CD4-positive, alpha-beta T cell treated with Interleukin-1 beta for 1 hour (primary cell): ENCODE measurements at regions not wholly inside any gene's neighbourhood (a gene's known extent, or its start where the extent isn't known, plus 50 kb on each side); places are given as distances from the start of the nearest gene placed in this dataset.
"Not testable (repeated sequence)": the region's sequence is repeated elsewhere in the genome, so short reads cannot be mapped to it uniquely, and the experiment has no call there.

Experiments
- DNase-seq, 2 donors: peaks; one replicate each; pipeline ENCODE4 v3.0.0-alpha.2; 2020 to 2022

DNA sequence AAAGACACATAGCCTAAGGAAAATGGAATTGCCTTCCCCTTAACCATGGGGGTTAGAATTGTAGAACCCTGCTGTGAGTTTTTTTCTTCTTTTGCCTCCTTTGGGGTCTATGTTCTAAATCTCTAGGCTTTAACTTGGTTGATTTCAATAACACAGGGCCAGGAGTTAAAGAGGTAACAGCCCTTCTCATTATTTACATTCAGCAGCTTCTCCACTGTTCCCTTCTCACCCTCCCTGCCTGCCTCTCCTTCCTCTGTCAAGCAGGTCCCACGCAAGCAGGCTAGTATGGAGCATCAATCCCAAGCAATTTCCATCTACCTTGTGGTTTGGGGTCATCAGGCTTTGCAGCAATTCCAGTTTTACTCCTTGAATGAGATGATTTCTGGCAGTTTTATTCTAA, 236.1 kb upstream of the G2E3 start:
- no peak for DNase-seq

DNA sequence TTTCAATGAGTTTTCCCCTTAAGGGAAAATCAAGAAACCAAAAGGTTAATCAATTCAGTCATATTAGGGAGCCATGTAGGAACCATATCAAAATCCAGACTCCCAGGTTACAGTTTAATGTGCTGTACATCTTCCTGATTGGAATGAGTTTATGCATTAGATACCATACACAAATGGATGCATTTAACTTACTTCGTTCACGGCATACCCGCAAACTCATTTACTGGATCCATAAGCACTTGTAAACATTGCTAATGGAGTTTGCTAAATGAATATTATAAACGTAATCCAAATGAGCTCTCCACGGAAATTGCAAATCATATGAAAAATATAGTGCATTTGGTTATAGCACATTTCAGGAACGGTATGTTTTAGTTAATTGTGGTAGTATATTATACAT, 228.9 kb upstream of the G2E3 start:
- DNase-seq = no peak

GRCh38 chr14:30330445-30330844, 228.5 kb upstream of the G2E3 start:
- DNase-seq = no peak

DNA sequence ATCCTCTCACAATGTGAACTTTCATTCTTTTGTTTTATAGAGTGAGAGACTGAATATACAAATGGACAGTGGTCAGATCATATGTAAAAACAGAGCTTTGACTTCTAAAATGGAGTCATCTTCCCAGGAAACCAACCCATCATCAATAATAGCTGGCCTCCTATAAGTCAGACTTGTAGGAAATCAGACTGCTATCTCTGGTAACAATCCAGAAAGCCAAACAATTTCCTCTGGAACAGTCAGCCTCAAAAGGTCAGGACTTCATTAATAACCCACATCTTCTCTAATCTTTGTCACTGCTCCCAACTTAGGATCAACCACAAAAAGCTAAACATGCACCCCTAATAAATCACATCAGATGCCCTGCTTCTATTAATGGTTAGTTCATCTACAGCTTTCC, 227.9 kb upstream of the G2E3 start:
- no peak for DNase-seq

GRCh38 chr14:30332374-30332773, 226.6 kb upstream of the G2E3 start:
- no peak for DNase-seq

DNA sequence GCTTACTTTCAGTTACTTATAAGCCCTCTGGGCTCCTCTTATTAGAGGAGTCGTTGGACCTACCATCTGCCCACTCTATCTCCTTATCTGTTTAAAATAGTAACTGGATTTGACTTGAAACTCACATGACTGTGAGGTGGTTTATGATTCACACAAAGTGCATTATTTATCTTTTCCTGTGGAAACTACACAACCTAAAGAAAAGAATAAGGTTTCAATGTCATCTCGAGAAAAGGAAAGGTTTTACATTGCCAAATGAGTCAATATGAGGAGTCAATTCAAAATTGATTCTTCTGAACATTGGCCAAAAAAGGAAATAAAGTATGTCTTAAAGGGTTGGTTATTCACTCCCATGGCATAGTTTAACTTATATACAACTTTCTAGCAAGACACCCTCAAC, 225.0 kb upstream of the G2E3 start:
- DNase-seq = no peak

DNA sequence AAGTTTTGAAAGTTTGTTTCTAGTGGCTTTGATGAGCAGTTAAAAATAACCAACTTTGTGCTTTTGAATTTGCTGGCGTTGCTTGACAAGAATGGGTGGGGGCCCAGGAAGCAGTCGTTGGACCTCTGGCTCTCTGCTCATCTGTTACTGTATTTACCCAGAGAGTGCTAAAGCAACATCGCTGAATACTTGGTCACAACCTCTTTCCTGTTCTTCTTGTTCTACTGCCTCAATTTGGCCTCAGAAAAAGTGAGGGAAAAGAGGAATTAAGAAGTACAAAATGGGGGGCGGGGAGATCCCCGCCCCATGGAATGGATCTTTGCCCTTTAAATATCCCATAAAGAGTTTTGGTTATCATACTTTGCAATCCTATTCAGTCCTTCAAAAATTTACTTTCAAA, 221.5 kb upstream of the G2E3 start:
- no peak for DNase-seq

- no peak for DNase-seq
These were observed 219.6 kb upstream of the G2E3 start for GRCh38 chr14:30339311-30339901.

DNA sequence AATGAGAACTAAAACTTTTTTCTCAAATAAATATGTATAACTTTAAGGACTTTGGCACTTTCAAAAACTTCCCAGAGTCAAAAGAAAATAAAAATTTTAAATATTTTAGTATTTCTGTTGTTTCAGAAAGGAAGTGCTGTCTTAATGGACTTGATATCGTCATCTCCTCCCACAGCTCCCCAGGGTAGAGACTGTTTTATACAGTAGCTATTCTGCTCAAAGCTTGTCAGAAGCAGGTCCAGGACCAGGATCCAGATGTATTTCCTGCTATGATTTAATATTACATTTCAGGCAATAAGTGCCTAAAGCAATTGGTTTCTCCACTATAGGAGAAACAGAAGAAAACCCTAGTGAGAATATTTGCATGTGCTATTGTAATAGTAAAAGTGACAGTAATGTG, 218.5 kb upstream of the G2E3 start:
- DNase-seq = no peak

- no peak for DNase-seq
These were observed 213.4 kb upstream of the G2E3 start for GRCh38 chr14:30345511-30345910.

DNA sequence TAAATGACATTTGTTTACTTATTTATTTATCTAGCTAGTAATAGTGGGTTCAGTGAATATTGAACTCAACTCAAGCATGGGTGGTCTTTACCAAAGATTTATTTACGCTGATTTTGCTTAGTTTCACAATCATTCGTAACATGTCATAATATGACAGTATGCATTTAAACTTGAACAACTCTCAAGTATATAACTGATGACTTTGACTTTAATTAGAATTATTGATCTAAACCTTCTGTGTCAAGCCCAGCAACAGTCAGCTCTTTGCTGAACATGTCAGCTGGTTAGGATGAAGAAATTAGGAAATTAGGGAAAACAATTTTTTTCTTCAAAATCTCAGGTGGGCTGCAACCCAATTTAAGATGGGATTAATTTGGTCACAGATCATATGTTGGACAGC, 210.5 kb upstream of the G2E3 start:
- DNase-seq = no peak

DNA sequence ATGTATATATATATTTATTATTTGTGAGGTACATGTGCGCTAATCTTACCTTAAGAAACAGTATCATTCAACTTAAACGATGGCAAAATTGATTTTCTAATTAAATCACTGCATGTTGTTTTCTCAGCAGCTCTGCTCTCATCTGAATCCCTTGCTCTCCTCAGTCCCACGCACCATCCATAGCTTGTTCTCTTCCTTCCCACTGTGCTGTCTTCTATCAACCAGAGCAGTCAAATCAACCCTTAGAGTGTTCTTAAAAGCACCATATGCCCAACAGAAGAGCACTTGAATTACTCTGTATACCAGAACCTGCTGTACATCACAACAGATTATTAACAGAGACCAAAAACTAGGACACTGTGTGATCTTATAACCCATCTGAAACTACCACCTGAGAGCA, 209.4 kb upstream of the G2E3 start:
- DNase-seq = no peak

- DNase-seq = no peak
These were observed 204.5 kb upstream of the G2E3 start for GRCh38 chr14:30354439-30354838.

GRCh38 chr14:30355431-30355913, 203.5 kb upstream of the G2E3 start:
- no peak for DNase-seq

DNA sequence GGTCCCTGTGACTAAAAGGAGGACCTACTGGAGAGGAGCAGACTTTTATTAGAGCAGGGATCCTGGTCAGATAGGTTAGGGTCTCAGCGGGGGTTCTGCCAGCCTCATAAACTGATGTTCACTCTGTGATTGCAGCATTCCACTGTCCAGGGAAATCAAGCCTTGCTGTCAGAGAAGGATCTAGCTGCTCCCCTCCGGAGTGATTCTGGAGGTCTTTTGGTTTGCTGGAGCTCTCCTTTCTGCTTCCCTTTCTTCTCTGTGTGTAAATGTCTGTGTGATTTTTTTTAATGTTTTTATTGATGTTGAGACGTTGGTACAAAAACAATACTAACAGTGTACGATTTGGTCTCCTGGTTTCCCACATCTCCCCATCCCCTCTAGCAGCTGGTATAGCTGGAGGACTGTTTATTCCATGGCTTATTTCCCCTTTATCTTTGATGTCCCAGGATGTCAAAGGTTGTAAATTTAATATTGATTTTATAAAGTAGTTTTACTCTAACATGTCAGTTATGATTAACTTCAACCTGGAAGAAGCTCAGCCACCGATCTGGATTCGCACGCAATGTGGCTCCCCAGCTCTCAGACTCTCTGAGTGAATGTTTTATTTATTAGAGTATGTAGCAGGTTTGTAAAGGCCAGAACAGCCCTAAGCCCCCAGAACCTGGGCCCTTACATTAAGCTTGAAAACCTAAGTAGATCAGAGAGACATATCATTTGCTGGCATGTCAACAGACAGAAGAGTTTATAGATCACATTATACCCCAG, 202.3 kb upstream of the G2E3 start:
- no peak for DNase-seq

- DNase-seq = no peak
These were observed 201.2 kb upstream of the G2E3 start for GRCh38 chr14:30357791-30358190.

DNA sequence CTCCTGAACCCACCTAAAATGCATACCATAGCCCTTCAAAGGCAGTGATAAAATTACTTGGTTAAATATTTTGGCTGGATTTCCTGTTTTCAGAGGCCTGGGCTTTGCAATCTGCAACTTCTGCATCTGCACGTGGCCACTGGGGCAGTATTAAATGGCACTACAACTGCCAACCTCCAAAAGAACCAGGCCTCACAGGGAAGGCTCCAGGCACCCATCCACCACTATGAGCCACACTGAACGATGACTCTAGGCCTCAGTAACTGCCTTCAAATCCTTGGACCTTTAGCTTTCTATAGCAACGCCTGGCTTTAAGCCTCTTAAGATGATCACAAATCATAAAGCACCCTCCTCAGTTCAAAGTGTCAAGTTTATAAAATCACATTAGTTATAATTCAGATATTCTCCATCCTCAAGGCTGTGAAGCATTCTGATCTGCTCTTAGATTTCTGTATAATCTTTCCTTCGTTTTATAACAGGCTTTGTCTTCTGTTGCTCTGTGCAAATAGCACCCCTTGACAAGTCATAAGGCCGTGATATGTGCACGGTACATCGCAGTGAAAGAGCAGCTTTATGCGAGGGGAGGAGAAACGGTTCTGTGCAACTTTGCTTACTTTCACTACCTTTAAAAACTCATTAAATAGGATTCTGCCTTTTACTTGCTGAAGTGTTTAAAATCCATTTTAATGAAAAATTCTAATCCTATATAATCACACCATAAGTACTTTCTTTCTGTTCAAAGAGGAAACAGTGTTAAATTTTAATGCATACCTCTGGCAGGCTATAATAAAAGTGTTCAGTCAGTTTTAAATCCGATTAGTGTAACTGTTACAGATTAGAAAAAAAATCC, 196.4 kb upstream of the G2E3 start:
- DNase-seq = no peak

DNA sequence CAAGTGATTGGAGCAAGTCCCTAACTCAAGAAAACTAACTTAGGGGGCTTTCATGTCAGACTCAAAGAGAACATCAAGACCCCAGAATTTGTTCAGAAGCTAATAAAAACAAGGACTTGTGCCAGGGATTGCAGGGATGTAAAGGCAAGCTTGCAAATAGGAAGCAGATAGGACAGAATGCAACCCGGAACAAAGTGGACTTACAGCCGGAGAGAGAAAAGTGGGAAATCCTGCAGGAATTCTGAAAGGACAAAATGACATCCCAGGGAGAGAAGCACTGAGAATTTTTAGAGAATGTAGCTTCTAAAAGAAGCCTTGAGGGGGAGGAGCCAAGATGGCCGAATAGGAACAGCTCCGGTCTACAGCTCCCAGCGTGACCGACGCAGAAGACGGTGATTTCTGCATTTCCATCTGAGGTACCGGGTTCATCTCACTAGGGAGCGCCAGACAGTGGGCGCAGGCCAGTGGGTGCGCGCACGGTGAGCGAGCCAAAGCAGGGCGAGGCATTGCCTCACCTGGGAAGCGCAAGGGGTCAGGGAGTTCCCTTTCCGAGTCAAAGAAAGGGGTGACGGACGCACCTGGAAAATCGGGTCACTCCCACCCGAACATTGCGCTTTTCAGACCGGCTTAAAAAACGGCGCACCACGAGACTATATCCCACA, 195.6 kb upstream of the G2E3 start:
- not testable (repeated sequence) for DNase-seq

- no peak for DNase-seq
These were observed 189.3 kb upstream of the G2E3 start for GRCh38 chr14:30369502-30370180.

DNA sequence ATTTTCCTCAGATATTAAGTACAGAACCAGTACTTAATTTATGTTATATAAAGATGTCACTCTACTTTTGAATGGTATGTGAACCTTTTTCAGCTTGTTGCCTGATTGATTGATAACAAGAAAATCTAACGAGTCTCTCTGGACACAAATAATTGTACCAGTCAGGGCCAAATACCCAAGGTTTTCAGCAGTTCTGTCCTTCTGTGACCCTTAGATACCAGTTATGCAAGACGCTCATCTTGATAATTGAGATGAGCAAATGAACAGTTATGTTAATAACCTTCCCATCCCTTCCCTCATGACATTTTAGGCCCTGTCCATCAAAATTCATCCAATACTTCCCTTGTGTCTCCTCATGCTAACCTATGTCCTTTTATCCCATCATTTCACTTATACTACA, 185.9 kb upstream of the G2E3 start:
- no peak for DNase-seq

GRCh38 chr14:30373526-30373925, 185.4 kb upstream of the G2E3 start:
- no peak for DNase-seq

GRCh38 chr14:30375296-30375892, 183.6 kb upstream of the G2E3 start:
- DNase-seq = peak; percentile 22 to 52
